SK-N-SH treated with all-trans-retinoic acid at 6 μM for 48 hours (cell line): ENCODE measurements at regions not wholly inside any gene's neighbourhood (a gene's known extent, or its start where the extent isn't known, plus 50 kb on each side); places are given as distances from the start of the nearest gene placed in this dataset.

Experiments used
- ZFP3 ChIP-seq: fragments of 250-450 bp; sonication (Bioruptor Pico); IDR thresholded peaks from 2 replicates; pipeline ENCODE4 v1.5.0; 2020; ENCODE audit warnings: mild to moderate bottlenecking, moderate library complexity
- ZFP30 ChIP-seq: fragments of 450-650 bp; formaldehyde crosslinking; IDR thresholded peaks from 2 replicates; pipeline ENCODE4 v1.5.0; 2022; ENCODE audit warnings: mild to moderate bottlenecking, moderate library complexity

- no peak for TF ChIP-seq ZFP30 (CRISPR knock-in tag)
- no peak for TF ChIP-seq ZFP3
Measured at GRCh38 chr14:71638523-71639196, 293.6 kb upstream of the RGS6 start.
